CD4-positive, CD25-positive, alpha-beta regulatory T cell (primary cell): ENCODE measurements at regions not wholly inside any gene's neighbourhood (a gene's known extent, or its start where the extent isn't known, plus 50 kb on each side); places are given as distances from the start of the nearest gene placed in this dataset.
"Not testable (repeated sequence)": the region's sequence is repeated elsewhere in the genome, so short reads cannot be mapped to it uniquely, and the experiment has no call there.

ENCODE experiments used
- ATAC-seq, 2 donors: fragments of 150-1000 bp; cut with Tn5 transposase; one replicate each; pipeline ENCODE4 v1.10.0; 2021; ENCODE audit warnings: low read depth in 2 of 2, moderate number of reproducible peaks in 2 of 2, moderate library complexity in 1 of 2
- DNase-seq, 3 donors: peaks; one replicate each; pipeline versions ENCODE4 v3.0.0 to v3.0.0-alpha.2; 2012 to 2022; ENCODE audit warnings: mixed read lengths in 1 of 3
- H3K27ac ChIP-seq: one replicate; pipeline ENCODE4 v1.7.0; 2013; ENCODE audit warnings: mild to moderate bottlenecking, low read length; ENCODE audit not compliant: insufficient read depth, poor library complexity, severe bottlenecking
- H3K27me3 ChIP-seq: one replicate; pipeline ENCODE4 v1.7.0; 2013; ENCODE audit warnings: low read length; ENCODE audit not compliant: control insufficient read depth, insufficient read depth
- H3K36me3 ChIP-seq: one replicate; pipeline ENCODE4 v1.7.0; 2013; ENCODE audit warnings: mild to moderate bottlenecking, low read length, moderate library complexity; ENCODE audit not compliant: control insufficient read depth, insufficient read depth
- H3K4me1 ChIP-seq: 2 replicates; pipeline ENCODE4 v1.7.0; 2013; ENCODE audit warnings: mild to moderate bottlenecking, low read length; ENCODE audit not compliant: insufficient read depth, control insufficient read depth, poor library complexity, severe bottlenecking
- H3K4me3 ChIP-seq: one replicate; pipeline ENCODE4 v1.7.0; 2013; ENCODE audit warnings: low read depth, mild to moderate bottlenecking, low read length, moderate library complexity
- H3K9me3 ChIP-seq, 2 experiments: 1 replicate in 1 of 2; 2 replicates in 1 of 2; pipeline ENCODE4 v1.7.0; 2013; ENCODE audit warnings: low read length in 2 of 2, mild to moderate bottlenecking in 1 of 2, moderate library complexity in 1 of 2; ENCODE audit not compliant: control insufficient read depth in 2 of 2
- H3K27ac Mint-ChIP-seq, 3 donors: one replicate each; pipeline ENCODE4 v1.8.0; 2020 to 2022; ENCODE audit warnings: mild to moderate bottlenecking in 3 of 3, mixed read lengths in 3 of 3, moderate library complexity in 2 of 3
- H3K27me3 Mint-ChIP-seq: one replicate; pipeline ENCODE4 v1.8.0; 2022; ENCODE audit warnings: mild to moderate bottlenecking, mixed read lengths
- H3K36me3 Mint-ChIP-seq: one replicate; pipeline ENCODE4 v1.8.0; 2020; ENCODE audit warnings: mixed read lengths
- H3K4me1 Mint-ChIP-seq, 4 donors: one replicate each; pipeline ENCODE4 v1.8.0; 2020 to 2022; ENCODE audit warnings: mixed read lengths in 4 of 4, mild to moderate bottlenecking in 1 of 4
- H3K4me3 Mint-ChIP-seq, 4 donors: one replicate each; pipeline ENCODE4 v1.8.0; 2020 to 2022; ENCODE audit warnings: mild to moderate bottlenecking in 4 of 4, mixed read lengths in 4 of 4, moderate library complexity in 3 of 4
- H3K9me3 Mint-ChIP-seq, 7 donors: one replicate each; pipeline ENCODE4 v1.8.0; 2020 to 2022; ENCODE audit warnings: mixed read lengths in 7 of 7, mild to moderate bottlenecking in 3 of 7, moderate library complexity in 2 of 7

DNA sequence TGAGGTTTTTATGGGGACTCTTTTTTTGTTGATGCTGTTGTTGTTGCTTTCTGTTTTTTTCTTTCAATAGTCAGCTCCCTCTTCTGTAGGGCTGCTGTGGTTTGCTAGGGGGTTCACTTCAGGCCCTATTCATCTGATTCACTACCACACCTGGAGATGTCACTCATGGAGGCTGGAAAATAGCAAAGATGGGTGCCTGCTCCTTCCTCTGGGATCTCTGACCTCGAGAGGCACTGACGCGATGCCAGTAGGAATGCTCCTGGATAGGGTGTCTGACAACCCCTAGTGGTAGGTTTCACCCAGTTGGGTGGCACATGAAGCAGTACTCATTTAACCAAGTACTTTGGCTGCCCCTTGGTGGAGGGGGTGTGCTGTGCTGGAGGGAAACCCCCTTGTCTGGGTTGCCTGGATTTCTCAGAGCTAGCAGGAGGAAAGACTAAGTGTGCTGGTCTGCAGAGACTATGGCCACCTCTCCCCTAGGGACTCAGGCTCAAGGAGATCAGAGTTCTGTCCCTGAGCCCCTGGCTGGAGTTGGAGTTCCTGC is 745.5 kb downstream of the TMTC2 start:
- Mint-ChIP-seq H3K9me3 (peaks cover 1 to 30% (median 16%) of the 10 kb centered on the region in 7 donors), H3K4me1 (no peaks in the 10 kb centered on the region), H3K4me3 (no peak overlapping the region), H3K36me3 (no peaks in the 10 kb centered on the region), H3K27ac (no peak overlapping the region), H3K27me3 (no peaks in the 10 kb centered on the region)
- Histone ChIP-seq H3K27me3 (no peaks in the 10 kb centered on the region), H3K9me3 (no peaks in the 10 kb centered on the region), H3K36me3 (no peaks in the 10 kb centered on the region), H3K4me1 (no peaks in the 10 kb centered on the region), H3K4me3 (no peak overlapping the region), H3K27ac (no peak overlapping the region)
- DNase-seq (no peak), ATAC-seq (no peak)

DNA sequence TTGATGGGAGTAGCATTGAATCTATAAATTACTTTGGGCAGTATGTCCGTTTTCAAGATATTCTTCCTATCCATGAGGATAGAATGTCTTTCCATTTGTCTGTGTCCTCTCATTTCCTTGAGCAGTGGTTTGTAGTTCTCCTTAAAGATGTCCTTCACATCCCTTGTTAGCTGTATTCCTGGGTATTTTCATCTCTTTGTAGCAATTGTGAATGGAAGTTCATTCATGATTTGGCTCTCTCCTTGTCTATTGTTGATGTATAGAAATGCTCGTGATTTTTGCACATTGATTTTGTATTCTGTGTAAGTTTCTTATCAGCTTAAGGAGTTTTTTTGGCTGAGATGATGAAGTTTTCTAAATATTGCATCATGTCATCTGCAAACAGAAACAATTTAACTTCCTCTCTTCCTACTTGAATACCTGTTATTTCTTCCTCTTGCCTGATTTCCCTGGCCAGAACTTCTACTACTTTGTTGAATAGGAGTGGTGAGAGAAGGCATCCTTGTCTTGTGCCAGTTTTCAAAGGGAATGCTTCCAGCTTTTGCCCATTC is 741.0 kb downstream of the TMTC2 start:
- peaks cover 3 to 30% (median 10%) of the 10 kb centered on the region in 7 donors for H3K9me3 Mint-ChIP-seq
- H3K4me1 ChIP-seq, H3K27me3 Mint-ChIP-seq, H3K9me3 ChIP-seq, H3K4me1 Mint-ChIP-seq, H3K4me3 Mint-ChIP-seq, H3K4me3 ChIP-seq, H3K27me3 ChIP-seq, H3K27ac Mint-ChIP-seq, H3K36me3 ChIP-seq, ATAC-seq, DNase-seq, H3K36me3 Mint-ChIP-seq, H3K27ac ChIP-seq: not testable (repeated sequence)

DNA sequence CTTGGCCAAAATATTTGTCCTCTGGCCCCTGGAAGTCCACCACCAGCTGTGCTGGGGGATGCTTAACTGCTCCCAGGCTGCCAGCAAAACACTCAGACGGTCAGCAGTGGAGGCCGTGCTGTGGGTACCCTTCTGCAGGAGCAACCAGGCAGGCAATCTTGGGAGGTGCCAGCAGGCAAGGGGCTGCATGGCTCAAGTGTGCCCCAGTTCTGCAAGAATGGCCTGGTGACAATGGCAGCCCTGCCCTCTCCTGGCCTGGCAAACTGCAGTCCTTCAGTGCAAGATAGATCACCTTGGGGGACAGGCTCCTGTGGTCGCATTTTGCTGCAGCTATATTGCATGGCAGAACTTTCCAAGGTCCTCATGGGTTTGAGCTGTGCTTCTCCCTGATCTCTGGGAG is 728.3 kb downstream of the TMTC2 start:
- peaks cover 0 to 6% (median 3%) of the 10 kb centered on the region in 7 donors for H3K9me3 Mint-ChIP-seq
- H3K4me1 Mint-ChIP-seq = no peaks in the 10 kb centered on the region
- H3K4me1 ChIP-seq = no peaks in the 10 kb centered on the region
- no peaks in the 10 kb centered on the region for H3K36me3 Mint-ChIP-seq
- no peak overlapping the region for H3K27ac ChIP-seq
- no peaks in the 10 kb centered on the region for H3K27me3 Mint-ChIP-seq
- no peaks in the 10 kb centered on the region for H3K36me3 ChIP-seq
- DNase-seq (no peak), ATAC-seq (no peak)
- no peaks in the 10 kb centered on the region for H3K27me3 ChIP-seq
- H3K4me3 ChIP-seq = no peak overlapping the region
- no peaks in the 10 kb centered on the region for H3K9me3 ChIP-seq
- no peak overlapping the region for H3K27ac Mint-ChIP-seq
- H3K4me3 Mint-ChIP-seq = no peak overlapping the region

DNA sequence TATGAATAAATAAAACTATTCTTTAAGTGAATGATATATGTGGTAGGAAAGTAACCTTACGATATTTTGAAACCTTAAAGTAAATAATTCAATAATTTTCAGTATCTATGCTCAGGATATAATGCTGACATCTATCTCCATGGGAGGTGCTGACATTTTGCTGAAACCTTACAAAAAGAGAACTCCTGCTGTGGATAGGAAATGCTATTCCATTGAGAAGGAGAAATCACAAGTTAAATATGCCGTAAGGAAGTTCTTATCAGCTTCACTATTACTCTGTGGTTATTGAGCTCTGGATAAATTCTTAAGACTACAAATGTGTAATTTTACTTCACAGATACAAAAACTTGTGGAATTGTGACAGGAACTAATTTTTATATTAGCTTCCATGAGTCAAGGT is 722.1 kb downstream of the TMTC2 start:
- H3K4me3 Mint-ChIP-seq = no peak overlapping the region
- no peak for ATAC-seq
- no peak for DNase-seq
- no peaks in the 10 kb centered on the region for H3K9me3 ChIP-seq
- no peaks in the 10 kb centered on the region for H3K36me3 Mint-ChIP-seq
- H3K27ac ChIP-seq = no peak overlapping the region
- H3K9me3 Mint-ChIP-seq = peaks cover 0 to 5% (median 1%) of the 10 kb centered on the region in 7 donors
- H3K27me3 Mint-ChIP-seq = no peaks in the 10 kb centered on the region
- H3K27me3 ChIP-seq = no peaks in the 10 kb centered on the region
- no peak overlapping the region for H3K27ac Mint-ChIP-seq
- H3K4me1 ChIP-seq = no peaks in the 10 kb centered on the region
- H3K4me1 Mint-ChIP-seq = no peaks in the 10 kb centered on the region
- H3K4me3 ChIP-seq = no peak overlapping the region
- H3K36me3 ChIP-seq = no peaks in the 10 kb centered on the region

DNA sequence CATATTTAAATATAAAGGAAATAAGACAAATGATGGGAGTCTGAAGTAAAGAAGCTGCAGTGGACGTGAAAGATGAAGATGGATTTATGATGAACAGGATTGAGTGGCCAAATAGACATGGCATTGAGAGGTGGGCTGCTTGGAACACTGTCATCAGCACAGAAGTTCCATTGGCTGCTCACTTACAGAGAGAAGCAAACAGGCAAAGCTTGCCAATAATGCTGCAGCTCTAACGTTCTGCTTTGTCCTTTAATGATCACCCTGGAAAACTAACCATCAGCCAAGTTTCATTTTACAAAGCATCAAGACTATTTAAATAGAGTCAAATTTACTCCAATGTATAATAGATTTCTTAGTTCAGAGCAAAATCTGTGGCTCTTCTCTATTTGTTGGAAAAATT is 721.4 kb downstream of the TMTC2 start:
- Mint-ChIP-seq H3K4me3 (no peak overlapping the region), H3K9me3 (peaks cover 0 to 5% (median 1%) of the 10 kb centered on the region in 7 donors), H3K27me3 (no peaks in the 10 kb centered on the region), H3K36me3 (no peaks in the 10 kb centered on the region), H3K4me1 (no peaks in the 10 kb centered on the region), H3K27ac (no peak overlapping the region)
- DNase-seq (no peak), ATAC-seq (no peak)
- H3K9me3 ChIP-seq = no peaks in the 10 kb centered on the region
- no peak overlapping the region for H3K27ac ChIP-seq
- H3K36me3 ChIP-seq = no peaks in the 10 kb centered on the region
- no peak overlapping the region for H3K4me3 ChIP-seq
- H3K4me1 ChIP-seq = no peaks in the 10 kb centered on the region
- H3K27me3 ChIP-seq = no peaks in the 10 kb centered on the region

DNA sequence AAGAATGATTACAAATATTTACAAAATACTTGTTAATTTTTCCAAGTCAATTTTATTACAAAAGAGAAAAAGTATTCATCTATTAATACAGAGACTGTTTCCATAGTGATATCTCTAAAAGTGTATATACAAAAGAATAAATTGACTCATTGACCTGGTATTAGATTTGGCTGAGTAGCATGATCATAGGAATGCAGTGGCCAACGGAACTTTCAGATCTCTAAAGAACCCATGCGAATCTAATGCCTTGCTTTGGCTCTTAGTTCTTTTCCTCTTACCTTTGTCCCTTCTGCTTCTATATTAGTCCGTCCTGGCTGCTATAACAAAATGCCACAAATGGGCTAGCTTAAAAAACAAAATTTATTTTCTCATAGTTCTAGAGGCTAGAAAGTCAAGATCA is 717.8 kb downstream of the TMTC2 start:
- H3K4me3 ChIP-seq = no peak overlapping the region
- H3K9me3 Mint-ChIP-seq = peaks cover 0 to 3% (median 0%) of the 10 kb centered on the region in 7 donors
- no peak overlapping the region for H3K27ac Mint-ChIP-seq
- H3K9me3 ChIP-seq = no peaks in the 10 kb centered on the region
- H3K27me3 Mint-ChIP-seq = no peaks in the 10 kb centered on the region
- no peaks in the 10 kb centered on the region for H3K27me3 ChIP-seq
- no peak for DNase-seq
- no peak overlapping the region for H3K27ac ChIP-seq
- no peaks in the 10 kb centered on the region for H3K4me1 ChIP-seq
- no peaks in the 10 kb centered on the region for H3K36me3 ChIP-seq
- H3K4me3 Mint-ChIP-seq = no peak overlapping the region
- H3K36me3 Mint-ChIP-seq = no peaks in the 10 kb centered on the region
- no peaks in the 10 kb centered on the region for H3K4me1 Mint-ChIP-seq
- ATAC-seq = no peak

DNA sequence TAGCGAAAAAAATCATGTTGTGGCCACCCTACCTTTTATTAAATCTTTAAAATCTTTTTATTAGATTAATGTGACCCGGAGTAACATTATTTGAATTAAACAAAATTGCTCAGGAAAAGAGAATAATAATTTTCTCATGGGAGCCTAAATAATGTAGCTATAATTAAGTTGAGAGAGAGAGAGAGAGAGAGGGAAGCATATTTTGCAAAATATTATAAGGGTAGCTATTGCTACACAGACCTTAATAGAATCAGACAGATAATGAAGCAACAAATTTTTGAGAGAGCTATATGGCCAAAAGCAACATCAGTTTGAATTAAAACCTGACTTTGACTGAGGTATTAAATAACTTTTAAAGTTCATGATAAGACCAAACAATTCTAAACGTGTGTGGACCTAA is 703.5 kb downstream of the TMTC2 start:
- no peak overlapping the region for H3K27ac Mint-ChIP-seq
- no peaks in the 10 kb centered on the region for H3K27me3 Mint-ChIP-seq
- H3K36me3 Mint-ChIP-seq = no peaks in the 10 kb centered on the region
- H3K36me3 ChIP-seq = no peaks in the 10 kb centered on the region
- no peaks in the 10 kb centered on the region for H3K27me3 ChIP-seq
- H3K4me3 ChIP-seq = no peak overlapping the region
- H3K9me3 ChIP-seq = no peaks in the 10 kb centered on the region
- no peaks in the 10 kb centered on the region for H3K4me1 Mint-ChIP-seq
- H3K9me3 Mint-ChIP-seq = peaks cover 0 to 4% (median 1%) of the 10 kb centered on the region in 7 donors
- no peak for DNase-seq
- no peak overlapping the region for H3K4me3 Mint-ChIP-seq
- no peaks in the 10 kb centered on the region for H3K4me1 ChIP-seq
- H3K27ac ChIP-seq = no peak overlapping the region
- no peak for ATAC-seq

DNA sequence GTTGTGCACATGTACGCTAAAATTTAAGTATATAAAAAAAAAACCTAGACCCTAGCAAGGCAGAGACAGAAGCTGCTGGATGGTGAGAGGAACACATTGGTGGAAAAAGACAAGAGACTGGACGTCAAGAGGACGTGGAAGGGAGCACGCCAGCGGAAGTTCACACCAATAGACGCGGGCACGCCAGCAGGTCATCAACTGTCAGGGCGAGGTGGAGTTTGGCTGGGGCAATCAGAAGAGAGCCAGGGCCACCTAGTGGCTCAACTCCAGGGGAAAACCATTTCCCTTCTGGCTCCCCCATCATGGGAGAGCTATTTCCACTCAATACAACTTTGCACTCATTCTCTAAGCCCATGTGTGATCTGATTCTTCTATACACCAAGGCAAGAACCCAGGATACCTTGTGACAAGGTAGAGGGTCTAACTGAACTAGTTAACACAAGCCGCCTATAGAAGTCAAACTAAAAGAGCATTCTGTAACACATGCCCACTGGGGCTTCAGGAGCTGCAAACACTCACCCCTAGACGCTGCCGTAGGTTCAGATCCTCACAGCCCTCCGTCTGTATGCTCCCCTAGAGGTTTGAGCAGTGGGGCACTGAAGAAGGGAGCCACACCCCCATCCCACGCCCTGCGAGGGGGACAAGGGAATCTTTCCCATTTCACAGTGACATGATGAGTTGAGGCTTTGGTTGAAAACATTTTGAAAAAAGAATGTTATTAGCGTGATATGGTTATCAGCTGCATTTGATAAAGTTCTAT is 702.7 kb downstream of the TMTC2 start:
- no peak overlapping the region for H3K27ac ChIP-seq
- H3K27ac Mint-ChIP-seq = peak overlapping the region in 1 of 3 donors; percentile 80
- no peaks in the 10 kb centered on the region for H3K36me3 Mint-ChIP-seq
- no peaks in the 10 kb centered on the region for H3K9me3 ChIP-seq
- no peak overlapping the region for H3K4me3 ChIP-seq
- H3K27me3 ChIP-seq = no peaks in the 10 kb centered on the region
- no peaks in the 10 kb centered on the region for H3K27me3 Mint-ChIP-seq
- ATAC-seq = peak in 1 of 2 donors; percentile 16
- H3K4me1 Mint-ChIP-seq = no peaks in the 10 kb centered on the region
- no peaks in the 10 kb centered on the region for H3K4me1 ChIP-seq
- peaks cover 0 to 4% (median 0%) of the 10 kb centered on the region in 7 donors for H3K9me3 Mint-ChIP-seq
- no peaks in the 10 kb centered on the region for H3K36me3 ChIP-seq
- DNase-seq = no peak
- no peak overlapping the region for H3K4me3 Mint-ChIP-seq
